Fibroblast of the aortic adventitia (primary cell): ENCODE measurements at regions not wholly inside any gene's neighbourhood (a gene's known extent, or its start where the extent isn't known, plus 50 kb on each side); places are given as distances from the start of the nearest gene placed in this dataset.

ENCODE experiments used
- DNase-seq: peaks from one replicate; pipeline ENCODE4 v3.0.0-alpha.2; 2010; ENCODE audit warnings: low read depth
- H3K4me3 ChIP-seq: 2 replicates; pipeline ENCODE4 v1.5.1; 2011; ENCODE audit warnings: low read depth, mild to moderate bottlenecking, control low read depth, low read length, moderate library complexity
- CTCF ChIP-seq: IDR thresholded peaks from 2 replicates; pipeline ENCODE4 v1.5.1; 2011; ENCODE audit warnings: mild to moderate bottlenecking, low read length, control low read depth, inconsistent platforms; ENCODE audit not compliant: insufficient read depth

GRCh38 chr1:81573458-81573857 lies 227.3 kb upstream of the ADGRL2 start:
- DNase-seq: no peak
- no peak for TF ChIP-seq CTCF
- no peak overlapping the region for H3K4me3 ChIP-seq

- H3K4me3 ChIP-seq: no peak overlapping the region
- TF ChIP-seq CTCF: no peak
- DNase-seq: no peak
Observed at GRCh38 chr1:81571946-81572345, 228.8 kb upstream of the ADGRL2 start.

- no peak for DNase-seq
- no peak overlapping the region for H3K4me3 ChIP-seq
- TF ChIP-seq CTCF: no peak
Observed at GRCh38 chr1:81569761-81570160, 231.0 kb upstream of the ADGRL2 start.

- H3K4me3 ChIP-seq: no peak overlapping the region
- no peak for TF ChIP-seq CTCF
- DNase-seq: no peak
Observed at GRCh38 chr1:81563632-81564031, 237.1 kb upstream of the ADGRL2 start.

GRCh38 chr1:81562934-81563333 lies 237.8 kb upstream of the ADGRL2 start:
- DNase-seq: no peak
- no peak for TF ChIP-seq CTCF
- no peak overlapping the region for H3K4me3 ChIP-seq

GRCh38 chr1:81560629-81561028 lies 240.1 kb upstream of the ADGRL2 start:
- no peak overlapping the region for H3K4me3 ChIP-seq
- no peak for TF ChIP-seq CTCF
- DNase-seq: no peak

- TF ChIP-seq CTCF: peak; percentile 39
- DNase-seq: no peak
- H3K4me3 ChIP-seq: no peak overlapping the region
Observed at GRCh38 chr1:81559662-81560350, 240.9 kb upstream of the ADGRL2 start.
